Tibial nerve (tissue), 4 donors: ENCODE measurements at regions not wholly inside any gene's neighbourhood (a gene's known extent, or its start where the extent isn't known, plus 50 kb on each side); places are given as distances from the start of the nearest gene placed in this dataset.
A peak's percentile ranks its signal among the peaks of the same experiment; 100 is the strongest.

Experiments
- DNase-seq, 2 donors: peaks; one replicate each; pipeline ENCODE4 v3.0.0-alpha.2; 2019; ENCODE audit warnings: low spot score in 2 of 2
- H3K27ac ChIP-seq, 4 donors: fragments of 200-600 bp; sonication (generic) in 3 of 4; one replicate each; pipeline ENCODE4 v1.5.1; 2017 to 2019; ENCODE audit warnings: mild to moderate bottlenecking in 1 of 4
- H3K27me3 ChIP-seq, 2 donors: fragments of 200-600 bp; sonication (generic) in 1 of 2; one replicate each; pipeline versions ENCODE4 v1.5.1 to v1.6.0; 2017 to 2019
- H3K36me3 ChIP-seq, 3 donors: fragments of 200-600 bp; sonication (generic); one replicate each; pipeline ENCODE4 v1.5.1; 2018 to 2019
- H3K4me1 ChIP-seq, 4 donors: fragments of 200-600 bp; sonication (generic) in 3 of 4; one replicate each; pipeline ENCODE4 v1.5.1; 2017 to 2019
- H3K4me3 ChIP-seq, 4 donors: fragments of 200-600 bp; sonication (generic) in 3 of 4; one replicate each; pipeline ENCODE4 v1.5.1; 2017 to 2019; ENCODE audit warnings: mild to moderate bottlenecking in 1 of 4, moderate library complexity in 1 of 4
- H3K9me3 ChIP-seq, 4 donors: fragments of 200-600 bp; sonication (generic) in 3 of 4; one replicate each; pipeline ENCODE4 v1.5.1; 2017 to 2019
- EP300 ChIP-seq, 2 donors: sonication (generic); formaldehyde crosslinking; IDR thresholded peaks; one replicate each; pipeline ENCODE4 v1.6.1; 2017; ENCODE audit warnings: antibody characterized with exemption in 2 of 2, mild to moderate bottlenecking in 1 of 2
- POLR2A ChIP-seq, 2 donors: fragments of 450-650 bp; IDR thresholded peaks; one replicate each; pipeline ENCODE4 v1.6.1; 2017; ENCODE audit warnings: antibody characterized with exemption in 2 of 2, mild to moderate bottlenecking in 2 of 2, moderate library complexity in 2 of 2
- WGBS, 2 donors: methylation state at CpG; one replicate each; pipeline ENCODE4 v1.1.5; 2018; 5-methylcytosine and 5-hydroxymethylcytosine counted together
- TF ChIP-seq, protein P1 (sequence below), 5 experiments: fragments of 200-600 bp in 3 of 5; fragments of 450-650 bp in 2 of 5; sonication (generic) in 3 of 5; IDR thresholded peaks; one replicate each; pipeline ENCODE4 v1.5.1; 2016 to 2019; ENCODE audit warnings: antibody characterized with exemption in 5 of 5, mild to moderate bottlenecking in 3 of 5, moderate library complexity in 2 of 5

DNA sequence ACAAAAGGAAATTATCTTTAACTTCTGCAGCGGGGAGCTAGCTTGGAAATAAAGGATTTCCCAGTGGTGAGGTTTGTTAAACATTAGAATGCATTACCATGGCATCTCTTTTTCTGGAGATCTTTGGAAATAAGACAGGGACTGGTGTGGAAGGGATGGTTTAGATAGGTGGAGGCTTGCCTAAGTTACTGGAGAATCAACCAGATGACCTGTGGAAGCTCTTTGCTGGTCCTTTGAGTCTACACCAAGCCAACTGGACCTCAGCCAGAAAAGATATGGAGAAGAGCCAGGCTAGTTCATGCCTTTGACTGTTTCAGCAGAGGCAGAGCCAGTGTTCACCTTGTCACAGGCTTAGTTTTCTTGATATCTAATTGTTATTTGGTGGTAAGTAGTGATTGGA, 134.7 kb downstream of the KCNRG start:
- H3K27ac ChIP-seq, result peak overlapping the region in 2 of 4 donors; percentile 26 to 51
- H3K27me3 ChIP-seq, result no peaks in the 10 kb centered on the region
- no peaks in the 10 kb centered on the region for H3K9me3 ChIP-seq
- peak in 1 of 2 donors; percentile 71 for DNase-seq
- no peaks in the 10 kb centered on the region for H3K36me3 ChIP-seq
- 27 to 33% methylated on average over 1 of the region's 1 CpG for WGBS, 2 donors
- TF ChIP-seq, protein P1, sequence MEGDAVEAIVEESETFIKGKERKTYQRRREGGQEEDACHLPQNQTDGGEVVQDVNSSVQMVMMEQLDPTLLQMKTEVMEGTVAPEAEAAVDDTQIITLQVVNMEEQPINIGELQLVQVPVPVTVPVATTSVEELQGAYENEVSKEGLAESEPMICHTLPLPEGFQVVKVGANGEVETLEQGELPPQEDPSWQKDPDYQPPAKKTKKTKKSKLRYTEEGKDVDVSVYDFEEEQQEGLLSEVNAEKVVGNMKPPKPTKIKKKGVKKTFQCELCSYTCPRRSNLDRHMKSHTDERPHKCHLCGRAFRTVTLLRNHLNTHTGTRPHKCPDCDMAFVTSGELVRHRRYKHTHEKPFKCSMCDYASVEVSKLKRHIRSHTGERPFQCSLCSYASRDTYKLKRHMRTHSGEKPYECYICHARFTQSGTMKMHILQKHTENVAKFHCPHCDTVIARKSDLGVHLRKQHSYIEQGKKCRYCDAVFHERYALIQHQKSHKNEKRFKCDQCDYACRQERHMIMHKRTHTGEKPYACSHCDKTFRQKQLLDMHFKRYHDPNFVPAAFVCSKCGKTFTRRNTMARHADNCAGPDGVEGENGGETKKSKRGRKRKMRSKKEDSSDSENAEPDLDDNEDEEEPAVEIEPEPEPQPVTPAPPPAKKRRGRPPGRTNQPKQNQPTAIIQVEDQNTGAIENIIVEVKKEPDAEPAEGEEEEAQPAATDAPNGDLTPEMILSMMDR (IDR thresholded peaks at IDR 0.05), result no peak
- TF ChIP-seq EP300 (IDR thresholded peaks at IDR 0.05), result no peak
- TF ChIP-seq POLR2A (IDR thresholded peaks at IDR 0.05), result no peak
- peaks cover 0 to 36% (median 10%) of the 10 kb centered on the region in 4 donors for H3K4me1 ChIP-seq
- H3K4me3 ChIP-seq, result no peak overlapping the region

DNA sequence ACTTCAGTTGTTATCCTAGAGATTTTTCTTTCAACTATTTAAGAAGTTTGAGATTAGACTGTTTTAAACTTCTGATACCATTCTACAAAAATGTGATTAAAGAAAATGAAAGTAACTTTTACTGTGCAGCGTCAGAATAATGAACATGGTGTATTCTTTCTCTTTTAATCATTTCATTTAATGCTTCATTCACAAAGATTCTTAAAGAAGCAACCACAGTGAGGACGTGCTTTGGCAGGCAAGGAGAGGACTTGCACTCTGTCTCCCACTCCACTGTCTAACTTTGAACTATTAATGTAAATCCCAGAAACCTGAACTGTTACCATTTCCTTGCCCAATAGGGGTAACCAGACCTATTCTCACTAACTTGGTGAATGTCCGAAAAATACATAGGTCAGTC, 137.0 kb downstream of the KCNRG start:
- DNase-seq, result no peak
- Histone ChIP-seq H3K36me3 (no peaks in the 10 kb centered on the region), H3K4me3 (peak overlapping the region; percentile 9 to 45 (median 15)), H3K27me3 (no peaks in the 10 kb centered on the region), H3K9me3 (no peaks in the 10 kb centered on the region), H3K27ac (peak overlapping the region; percentile 37 to 75 (median 60)), H3K4me1 (peaks cover 0 to 52% (median 10%) of the 10 kb centered on the region in 4 donors)
- TF ChIP-seq, protein P1 (IDR thresholded peaks at IDR 0.05), result no peak
- 21 to 23% methylated on average over 3 of the region's 3 CpGs for WGBS, 2 donors

DNA sequence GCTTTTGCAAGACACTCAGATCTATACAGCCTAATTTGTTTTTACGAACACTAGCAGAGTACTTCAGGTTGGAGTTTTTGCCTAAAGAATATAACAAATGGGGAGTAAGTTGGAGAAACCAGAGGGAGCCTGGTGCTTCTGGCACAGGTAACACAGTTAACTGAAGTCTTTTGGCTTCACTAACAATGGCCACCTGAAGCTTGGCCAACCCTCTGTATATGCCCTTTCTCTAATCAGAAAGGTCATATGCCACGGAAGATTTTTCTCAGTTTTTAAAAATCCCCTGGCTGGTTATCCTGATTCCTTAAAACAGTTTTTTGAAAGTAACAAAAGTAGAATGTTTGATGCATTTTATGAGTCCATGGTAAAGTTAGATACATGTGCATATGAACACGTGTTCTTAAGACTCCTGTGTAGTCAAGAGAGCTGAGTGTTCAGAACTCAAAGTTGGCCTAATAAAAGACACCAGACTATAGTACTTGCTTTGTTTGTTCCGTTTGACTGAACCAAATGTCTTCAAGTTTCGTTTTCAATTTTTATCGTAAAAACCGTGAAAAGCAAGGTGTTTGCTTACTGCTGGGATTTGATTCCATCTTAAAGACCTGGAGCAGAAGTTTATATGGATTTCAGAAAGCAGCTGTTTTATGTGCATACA, 137.5 kb downstream of the KCNRG start:
- Histone ChIP-seq H3K36me3 (no peaks in the 10 kb centered on the region), H3K27ac (peak overlapping the region; percentile 37 to 75 (median 60)), H3K4me3 (peak overlapping the region; percentile 9 to 45 (median 15)), H3K4me1 (peaks cover 0 to 55% (median 10%) of the 10 kb centered on the region in 4 donors), H3K27me3 (no peaks in the 10 kb centered on the region), H3K9me3 (no peaks in the 10 kb centered on the region)
- DNase-seq, result no peak
- TF ChIP-seq, protein P1 (IDR thresholded peaks at IDR 0.05), result no peak
- TF ChIP-seq POLR2A (IDR thresholded peaks at IDR 0.05) (no peak), EP300 (IDR thresholded peaks at IDR 0.05) (no peak)
- WGBS, 2 donors, result 37 to 38% methylated on average over 7 of the region's 7 CpGs

DNA sequence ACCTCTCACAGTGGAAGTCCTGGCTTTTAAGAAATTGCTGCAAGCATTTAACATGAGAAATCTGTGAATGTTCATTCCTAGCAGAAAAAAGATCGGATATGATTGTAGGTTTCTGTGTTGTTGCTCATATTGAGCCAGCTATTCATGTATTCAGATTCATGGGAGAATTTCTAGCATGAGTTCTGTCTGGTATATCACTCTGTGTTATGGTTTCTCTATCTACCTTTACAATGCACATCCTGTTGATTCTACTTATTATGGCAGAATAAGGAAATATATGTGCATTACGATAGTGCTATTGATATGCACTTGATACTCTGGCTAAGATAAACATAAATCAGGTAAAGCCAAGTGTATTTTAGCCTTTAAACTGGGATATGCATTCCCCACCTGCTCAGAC, 138.2 kb downstream of the KCNRG start:
- H3K9me3 ChIP-seq, result no peaks in the 10 kb centered on the region
- H3K4me1 ChIP-seq, result peaks cover 0 to 55% (median 10%) of the 10 kb centered on the region in 4 donors
- peak overlapping the region; percentile 37 to 75 (median 60) for H3K27ac ChIP-seq
- no peak for DNase-seq
- no peaks in the 10 kb centered on the region for H3K27me3 ChIP-seq
- 43 to 44% methylated on average over 2 of the region's 2 CpGs for WGBS, 2 donors
- TF ChIP-seq POLR2A (IDR thresholded peaks at IDR 0.05), result no peak
- TF ChIP-seq, protein P1 (IDR thresholded peaks at IDR 0.05), result no peak
- TF ChIP-seq EP300 (IDR thresholded peaks at IDR 0.05), result no peak
- peak overlapping the region in 2 of 4 donors; percentile 17 to 45 for H3K4me3 ChIP-seq
- H3K36me3 ChIP-seq, result no peaks in the 10 kb centered on the region

DNA sequence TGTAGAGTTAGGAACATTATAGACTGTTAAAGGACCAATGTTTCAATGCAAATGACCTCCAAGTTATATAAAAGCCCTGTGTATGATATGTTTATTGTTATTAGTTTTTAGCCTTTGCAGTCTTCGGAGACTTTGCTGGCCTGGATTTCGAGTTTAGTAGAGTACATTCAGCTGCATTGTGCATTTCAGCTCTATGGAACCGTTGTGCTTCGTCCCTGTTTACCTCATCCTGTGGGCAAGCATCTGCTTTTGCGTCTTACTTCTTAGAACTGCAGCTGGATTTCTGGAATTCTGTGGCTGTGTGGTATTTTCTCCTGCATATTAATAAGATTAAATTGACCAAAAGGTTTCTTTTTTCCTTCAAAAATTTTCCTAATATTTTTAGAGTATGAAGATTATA, 138.6 kb downstream of the KCNRG start:
- 42 to 52% methylated on average over 5 of the region's 5 CpGs for WGBS, 2 donors
- Histone ChIP-seq H3K4me3 (peak overlapping the region in 1 of 4 donors; percentile 45), H3K27me3 (no peaks in the 10 kb centered on the region), H3K4me1 (peaks cover 0 to 50% (median 10%) of the 10 kb centered on the region in 4 donors), H3K9me3 (no peaks in the 10 kb centered on the region), H3K27ac (peak overlapping the region in 3 of 4 donors; percentile 37 to 74 (median 46)), H3K36me3 (no peaks in the 10 kb centered on the region)
- TF ChIP-seq, protein P1 (IDR thresholded peaks at IDR 0.05), result no peak
- no peak for TF ChIP-seq EP300 (IDR thresholded peaks at IDR 0.05)
- TF ChIP-seq POLR2A (IDR thresholded peaks at IDR 0.05), result no peak
- no peak for DNase-seq
